ENCODE measurements at regions not wholly inside any gene's neighbourhood (a gene's known extent, or its start where the extent isn't known, plus 50 kb on each side); places are given as distances from the start of the nearest gene placed in this dataset.

DNA sequence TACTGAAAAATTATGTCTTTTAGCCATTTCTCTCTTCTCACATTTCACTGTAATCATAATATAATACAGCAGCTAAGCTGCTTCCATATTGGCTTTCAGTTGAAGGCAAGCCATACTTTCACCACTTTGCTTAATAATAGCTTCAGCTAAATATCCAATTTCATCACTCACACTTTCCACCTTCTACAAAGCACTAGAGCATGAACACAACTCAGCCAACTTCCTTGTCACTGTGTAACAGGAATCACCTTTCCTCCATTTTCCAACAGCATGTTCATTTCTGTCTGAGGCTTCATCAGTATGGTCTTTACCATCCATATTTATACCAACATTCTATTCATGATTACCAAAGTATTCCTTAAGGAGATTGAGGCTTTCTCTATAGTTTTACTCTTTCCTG lies 219.8 kb upstream of the CTSO start:
- TF ChIP-seq, protein P1, sequence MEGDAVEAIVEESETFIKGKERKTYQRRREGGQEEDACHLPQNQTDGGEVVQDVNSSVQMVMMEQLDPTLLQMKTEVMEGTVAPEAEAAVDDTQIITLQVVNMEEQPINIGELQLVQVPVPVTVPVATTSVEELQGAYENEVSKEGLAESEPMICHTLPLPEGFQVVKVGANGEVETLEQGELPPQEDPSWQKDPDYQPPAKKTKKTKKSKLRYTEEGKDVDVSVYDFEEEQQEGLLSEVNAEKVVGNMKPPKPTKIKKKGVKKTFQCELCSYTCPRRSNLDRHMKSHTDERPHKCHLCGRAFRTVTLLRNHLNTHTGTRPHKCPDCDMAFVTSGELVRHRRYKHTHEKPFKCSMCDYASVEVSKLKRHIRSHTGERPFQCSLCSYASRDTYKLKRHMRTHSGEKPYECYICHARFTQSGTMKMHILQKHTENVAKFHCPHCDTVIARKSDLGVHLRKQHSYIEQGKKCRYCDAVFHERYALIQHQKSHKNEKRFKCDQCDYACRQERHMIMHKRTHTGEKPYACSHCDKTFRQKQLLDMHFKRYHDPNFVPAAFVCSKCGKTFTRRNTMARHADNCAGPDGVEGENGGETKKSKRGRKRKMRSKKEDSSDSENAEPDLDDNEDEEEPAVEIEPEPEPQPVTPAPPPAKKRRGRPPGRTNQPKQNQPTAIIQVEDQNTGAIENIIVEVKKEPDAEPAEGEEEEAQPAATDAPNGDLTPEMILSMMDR (IDR thresholded peaks at IDR 0.05) = no peak
- no peak for TF ChIP-seq POLR2A (IDR thresholded peaks at IDR 0.05)
